ENCODE measurements at regions not wholly inside any gene's neighbourhood (a gene's known extent, or its start where the extent isn't known, plus 50 kb on each side); places are given as distances from the start of the nearest gene placed in this dataset.
A peak's percentile ranks its signal among the peaks of the same experiment; 100 is the strongest.

DNA sequence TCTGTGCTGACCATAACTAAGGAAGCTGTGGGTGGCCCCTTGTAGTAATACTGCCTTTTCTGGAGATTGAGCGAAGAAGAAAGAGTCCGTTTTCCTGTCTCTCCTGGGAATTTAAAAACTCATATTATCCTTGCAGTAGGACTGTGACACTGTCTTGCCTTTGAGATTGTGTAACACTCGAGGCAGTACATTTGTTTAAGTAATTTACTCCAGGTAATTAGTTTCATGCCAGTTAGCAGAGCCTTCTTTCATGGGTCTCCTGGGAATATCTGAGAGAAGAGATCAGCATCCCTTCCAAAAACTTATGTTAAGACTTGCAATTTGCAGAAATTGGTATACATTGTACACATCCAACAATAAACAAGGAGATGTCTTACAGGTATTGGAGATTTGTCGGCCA lies 405.6 kb downstream of the DMRT2 start:
- H3K4me3 ChIP-seq (ENCODE audit: low read depth, low read length): no peak overlapping the region
- TF ChIP-seq, protein P1, sequence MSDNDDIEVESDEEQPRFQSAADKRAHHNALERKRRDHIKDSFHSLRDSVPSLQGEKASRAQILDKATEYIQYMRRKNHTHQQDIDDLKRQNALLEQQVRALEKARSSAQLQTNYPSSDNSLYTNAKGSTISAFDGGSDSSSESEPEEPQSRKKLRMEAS (IDR thresholded peaks at IDR 0.05; ENCODE audit: low read depth, low read length): no peak
- TF ChIP-seq MYC (IDR thresholded peaks at IDR 0.05; ENCODE audit: low read depth, low read length): no peak
- TF ChIP-seq POLR2A (IDR thresholded peaks at IDR 0.05; ENCODE audit: extremely low read depth, insufficient read length): no peak
- TF ChIP-seq, protein P2, sequence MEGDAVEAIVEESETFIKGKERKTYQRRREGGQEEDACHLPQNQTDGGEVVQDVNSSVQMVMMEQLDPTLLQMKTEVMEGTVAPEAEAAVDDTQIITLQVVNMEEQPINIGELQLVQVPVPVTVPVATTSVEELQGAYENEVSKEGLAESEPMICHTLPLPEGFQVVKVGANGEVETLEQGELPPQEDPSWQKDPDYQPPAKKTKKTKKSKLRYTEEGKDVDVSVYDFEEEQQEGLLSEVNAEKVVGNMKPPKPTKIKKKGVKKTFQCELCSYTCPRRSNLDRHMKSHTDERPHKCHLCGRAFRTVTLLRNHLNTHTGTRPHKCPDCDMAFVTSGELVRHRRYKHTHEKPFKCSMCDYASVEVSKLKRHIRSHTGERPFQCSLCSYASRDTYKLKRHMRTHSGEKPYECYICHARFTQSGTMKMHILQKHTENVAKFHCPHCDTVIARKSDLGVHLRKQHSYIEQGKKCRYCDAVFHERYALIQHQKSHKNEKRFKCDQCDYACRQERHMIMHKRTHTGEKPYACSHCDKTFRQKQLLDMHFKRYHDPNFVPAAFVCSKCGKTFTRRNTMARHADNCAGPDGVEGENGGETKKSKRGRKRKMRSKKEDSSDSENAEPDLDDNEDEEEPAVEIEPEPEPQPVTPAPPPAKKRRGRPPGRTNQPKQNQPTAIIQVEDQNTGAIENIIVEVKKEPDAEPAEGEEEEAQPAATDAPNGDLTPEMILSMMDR (IDR thresholded peaks at IDR 0.05; ENCODE audit: low read depth, low read length): no peak
- DNase-seq (ENCODE audit: low read depth): no peak

GRCh38 chr9:1456301-1457024 lies 406.3 kb downstream of the DMRT2 start:
- H3K4me3 ChIP-seq (ENCODE audit: low read depth, low read length): no peak overlapping the region
- DNase-seq (ENCODE audit: low read depth): no peak
- no peak for TF ChIP-seq MYC (IDR thresholded peaks at IDR 0.05; ENCODE audit: low read depth, low read length)
- TF ChIP-seq, protein P1 (IDR thresholded peaks at IDR 0.05; ENCODE audit: low read depth, low read length): no peak

- DNase-seq (ENCODE audit: low read depth): no peak
- H3K4me3 ChIP-seq (ENCODE audit: low read depth, low read length): no peak overlapping the region
- TF ChIP-seq MYC (IDR thresholded peaks at IDR 0.05; ENCODE audit: low read depth, low read length) (no peak), POLR2A (IDR thresholded peaks at IDR 0.05; ENCODE audit: extremely low read depth, insufficient read length) (no peak)
- TF ChIP-seq, protein P1 (IDR thresholded peaks at IDR 0.05; ENCODE audit: low read depth, low read length): no peak
These were observed 407.3 kb downstream of the DMRT2 start for GRCh38 chr9:1457460-1457859.

DNA sequence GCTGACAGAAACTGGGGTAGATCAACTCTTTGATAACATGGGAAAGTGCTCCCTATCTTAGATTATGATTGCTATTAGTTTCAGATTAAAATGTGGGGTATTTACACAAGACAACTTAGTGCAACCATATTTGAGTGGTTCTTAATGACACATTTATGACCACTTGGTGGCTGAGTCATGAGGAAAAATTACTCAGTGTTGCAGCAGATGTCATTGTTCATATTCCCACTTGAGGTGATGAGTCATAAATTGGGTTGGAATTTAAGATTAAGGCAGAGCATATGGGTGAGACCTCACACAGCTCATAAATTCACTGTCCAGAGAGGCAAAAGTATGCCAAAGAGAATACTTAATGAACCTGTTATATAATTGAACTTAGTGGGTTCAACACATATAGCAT lies 408.3 kb downstream of the DMRT2 start:
- no peak overlapping the region for H3K4me3 ChIP-seq (ENCODE audit: low read depth, low read length)
- DNase-seq (ENCODE audit: low read depth): peak; percentile 67
- TF ChIP-seq, protein P1 (IDR thresholded peaks at IDR 0.05; ENCODE audit: low read depth, low read length): 0 out of 2 replicates have a peak, but pooled peaks have one; percentile 13
- no peak for TF ChIP-seq POLR2A (IDR thresholded peaks at IDR 0.05; ENCODE audit: extremely low read depth, insufficient read length)

DNA sequence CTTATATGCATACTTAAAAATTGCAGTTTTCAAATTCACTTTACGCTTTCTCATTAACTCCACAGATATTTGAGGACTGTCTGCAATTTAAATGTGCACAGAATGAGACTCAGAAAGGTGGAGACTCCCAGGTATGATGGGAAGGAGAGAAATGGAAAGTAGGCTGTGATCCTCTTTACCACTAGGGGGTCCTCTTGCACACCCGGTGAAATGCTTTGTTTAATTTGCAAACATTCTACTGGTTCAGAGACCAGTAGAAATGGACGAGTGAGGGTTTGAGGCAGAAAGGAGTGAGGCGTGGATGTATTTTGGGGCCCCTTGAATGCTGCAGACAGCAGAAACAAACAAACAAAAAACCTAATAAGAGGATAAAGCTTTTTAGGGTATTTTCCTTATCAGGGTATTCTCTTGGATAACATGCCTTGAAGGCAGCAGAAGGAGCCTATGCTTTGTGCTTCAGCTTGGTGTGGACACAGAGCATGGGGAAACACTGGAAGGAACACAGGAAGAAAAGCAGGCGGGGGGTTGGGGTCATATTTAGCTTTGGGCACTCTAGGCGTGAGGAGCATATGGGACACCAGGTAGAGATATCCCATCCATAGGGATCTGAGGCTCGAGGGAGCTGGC lies 410.1 kb downstream of the DMRT2 start:
- no peak overlapping the region for H3K4me3 ChIP-seq (ENCODE audit: low read depth, low read length)
- TF ChIP-seq, protein P1 (IDR thresholded peaks at IDR 0.05; ENCODE audit: low read depth, low read length): no peak
- TF ChIP-seq MYC (IDR thresholded peaks at IDR 0.05; ENCODE audit: low read depth, low read length) (no peak), POLR2A (IDR thresholded peaks at IDR 0.05; ENCODE audit: extremely low read depth, insufficient read length) (no peak)
- TF ChIP-seq, protein P2 (IDR thresholded peaks at IDR 0.05; ENCODE audit: low read depth, low read length): peak; percentile 98
- peak; percentile 51 for DNase-seq (ENCODE audit: low read depth)

DNA sequence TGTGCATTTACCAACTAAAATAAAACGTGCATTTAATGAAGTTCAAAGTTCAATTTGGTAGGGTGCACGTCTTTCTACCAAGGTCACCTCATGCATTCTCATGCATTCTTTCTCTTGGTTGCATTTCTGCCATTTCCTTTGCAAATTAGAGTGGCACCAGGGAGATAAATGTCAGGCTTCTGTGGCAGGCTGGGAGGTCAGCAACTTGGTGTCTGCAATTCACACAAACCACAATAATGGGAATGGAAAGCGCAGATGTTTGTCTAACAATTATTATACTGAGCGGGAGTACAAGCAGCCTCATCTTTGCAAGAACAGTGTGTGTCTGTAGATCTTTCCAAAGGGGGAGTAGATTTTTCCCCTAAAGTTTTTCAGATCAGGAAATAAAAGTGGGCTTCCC lies 411.7 kb downstream of the DMRT2 start:
- TF ChIP-seq, protein P1 (IDR thresholded peaks at IDR 0.05; ENCODE audit: low read depth, low read length): no peak
- TF ChIP-seq, protein P2 (IDR thresholded peaks at IDR 0.05; ENCODE audit: low read depth, low read length): no peak
- TF ChIP-seq MYC (IDR thresholded peaks at IDR 0.05; ENCODE audit: low read depth, low read length): no peak
- no peak overlapping the region for H3K4me3 ChIP-seq (ENCODE audit: low read depth, low read length)
- no peak for DNase-seq (ENCODE audit: low read depth)

GRCh38 chr9:1462626-1463308 lies 412.6 kb downstream of the DMRT2 start:
- no peak for DNase-seq (ENCODE audit: low read depth)
- TF ChIP-seq, protein P1 (IDR thresholded peaks at IDR 0.05; ENCODE audit: low read depth, low read length): no peak
- TF ChIP-seq, protein P2 (IDR thresholded peaks at IDR 0.05; ENCODE audit: low read depth, low read length): no peak
- TF ChIP-seq POLR2A (IDR thresholded peaks at IDR 0.05; ENCODE audit: extremely low read depth, insufficient read length) (no peak), MYC (IDR thresholded peaks at IDR 0.05; ENCODE audit: low read depth, low read length) (no peak)
- H3K4me3 ChIP-seq (ENCODE audit: low read depth, low read length): no peak overlapping the region

Data from NB4 (cell line).